Astrocyte of the cerebellum (primary cell): ENCODE measurements at regions not wholly inside any gene's neighbourhood (a gene's known extent, or its start where the extent isn't known, plus 50 kb on each side); places are given as distances from the start of the nearest gene placed in this dataset.

Experiments
- DNase-seq: peaks from one replicate; pipeline ENCODE4 v3.0.0-alpha.2; 2011; ENCODE audit warnings: low read depth
- H3K4me3 ChIP-seq: 2 replicates; pipeline ENCODE4 v1.5.1; 2011; ENCODE audit warnings: mild to moderate bottlenecking, low read depth, low read length, moderate library complexity
- CTCF ChIP-seq: IDR thresholded peaks from 2 replicates; pipeline ENCODE4 v1.5.1; 2012; ENCODE audit warnings: low read length, low read depth, moderate library complexity, mild to moderate bottlenecking; ENCODE audit errors: missing control alignments
- in situ Hi-C: cut with HindIII; loops from 2 replicates; pipeline ENCODE4 v1.10.0; 2017; ENCODE audit warnings: low sequenced_read_pairs

- in situ Hi-C loops, result no loop called here
- no peak for DNase-seq
- TF ChIP-seq CTCF, result no peak
- H3K4me3 ChIP-seq, result no peak overlapping the region
Measured at GRCh38 chr5:60546207-60546606, 153.8 kb downstream of the DEPDC1B start.

- DNase-seq, result no peak
- no peak for TF ChIP-seq CTCF
- in situ Hi-C loops, result no loop called here
- no peak overlapping the region for H3K4me3 ChIP-seq
Measured at GRCh38 chr5:60545551-60545950, 154.4 kb downstream of the DEPDC1B start.

- TF ChIP-seq CTCF, result no peak
- no peak overlapping the region for H3K4me3 ChIP-seq
- in situ Hi-C loops, result no loop called here
- no peak for DNase-seq
Measured at GRCh38 chr5:60544142-60544541, 155.8 kb downstream of the DEPDC1B start.

- no peak overlapping the region for H3K4me3 ChIP-seq
- in situ Hi-C loops, result no loop called here
- DNase-seq, result no peak
- no peak for TF ChIP-seq CTCF
Measured at GRCh38 chr5:60541980-60542379, 158.0 kb downstream of the DEPDC1B start.

GRCh38 chr5:60540856-60541805, 158.8 kb downstream of the DEPDC1B start:
- in situ Hi-C loops, result no loop called here
- DNase-seq, result no peak
- H3K4me3 ChIP-seq, result no peak overlapping the region
- no peak for TF ChIP-seq CTCF

GRCh38 chr5:60538955-60539866, 160.8 kb downstream of the DEPDC1B start:
- no peak overlapping the region for H3K4me3 ChIP-seq
- in situ Hi-C loops, result no loop called here
- DNase-seq, result no peak
- TF ChIP-seq CTCF, result no peak
